HG02885 (cell line): ENCODE measurements at regions not wholly inside any gene's neighbourhood (a gene's known extent, or its start where the extent isn't known, plus 50 kb on each side); places are given as distances from the start of the nearest gene placed in this dataset.

Experiments used
- ATAC-seq: cut with Tn5 transposase; IDR thresholded peaks from one replicate; pipeline ENCODE4 v1.9.1; 2021; ENCODE audit warnings: mild to moderate bottlenecking; ENCODE audit not compliant: unreplicated experiment, poor library complexity

DNA sequence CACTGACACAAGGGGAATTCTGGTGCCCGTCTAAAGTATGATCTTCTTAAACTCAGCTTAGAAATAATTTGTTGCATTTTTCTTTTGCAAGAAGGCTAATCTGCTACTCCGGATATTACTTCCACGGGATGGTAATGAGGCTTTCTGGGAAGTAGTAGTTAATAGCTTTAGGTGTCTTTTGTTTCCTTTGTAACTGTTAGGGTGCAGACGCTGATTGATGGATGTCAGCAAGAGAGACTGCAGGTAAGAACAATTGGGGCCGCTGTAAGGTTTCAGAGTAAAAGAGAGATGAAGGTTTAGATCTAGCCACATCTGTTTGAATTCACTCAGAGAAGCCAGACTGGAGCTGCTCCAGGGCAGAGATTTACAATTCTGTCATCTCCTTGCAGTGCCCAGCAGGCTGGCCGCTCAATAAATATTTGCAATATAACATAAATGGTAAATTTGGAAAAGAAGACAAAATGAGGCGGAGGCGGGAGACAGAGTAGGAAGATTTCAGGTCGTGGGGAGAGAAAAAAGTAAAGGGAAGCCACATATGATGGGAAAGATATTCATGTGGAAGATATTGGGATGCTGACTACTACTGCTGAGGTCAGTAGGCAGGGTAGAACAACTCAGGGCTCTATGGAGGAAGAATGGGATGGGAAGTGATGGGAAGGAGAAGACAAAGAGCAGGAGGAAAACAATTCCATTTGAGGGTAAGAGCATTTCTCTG, 320.5 kb downstream of the AASDHPPT start:
- ATAC-seq = no peak

DNA sequence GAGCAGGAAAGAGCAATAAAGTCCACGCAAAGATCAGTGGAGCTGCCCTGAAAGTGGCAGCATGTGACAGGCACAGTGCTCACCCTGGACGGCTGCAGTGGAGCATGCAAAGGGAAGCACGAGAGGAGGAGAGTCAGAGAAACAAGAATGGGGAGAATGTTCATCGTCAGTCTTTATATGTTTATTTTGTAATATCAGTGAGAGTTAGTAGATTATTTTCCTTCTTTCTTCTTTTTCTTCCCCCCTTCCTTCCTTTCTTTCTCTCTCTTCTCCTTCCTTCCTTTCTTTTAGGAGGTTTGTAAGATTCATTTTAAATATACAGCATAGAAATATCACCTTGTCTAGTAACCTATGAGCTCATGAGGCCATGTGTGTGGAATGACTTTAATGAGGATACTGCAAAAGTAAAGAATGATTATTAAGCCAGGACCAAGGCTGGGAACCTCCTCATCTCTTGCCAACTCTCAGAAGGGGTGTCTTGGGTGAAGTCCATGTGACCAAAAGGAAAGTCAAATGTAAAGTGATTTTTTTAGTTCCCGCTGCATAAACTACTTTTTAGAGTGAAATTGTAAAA, 321.1 kb downstream of the AASDHPPT start:
- no peak for ATAC-seq

GRCh38 chr11:106399076-106399511, 321.6 kb downstream of the AASDHPPT start:
- no peak for ATAC-seq

DNA sequence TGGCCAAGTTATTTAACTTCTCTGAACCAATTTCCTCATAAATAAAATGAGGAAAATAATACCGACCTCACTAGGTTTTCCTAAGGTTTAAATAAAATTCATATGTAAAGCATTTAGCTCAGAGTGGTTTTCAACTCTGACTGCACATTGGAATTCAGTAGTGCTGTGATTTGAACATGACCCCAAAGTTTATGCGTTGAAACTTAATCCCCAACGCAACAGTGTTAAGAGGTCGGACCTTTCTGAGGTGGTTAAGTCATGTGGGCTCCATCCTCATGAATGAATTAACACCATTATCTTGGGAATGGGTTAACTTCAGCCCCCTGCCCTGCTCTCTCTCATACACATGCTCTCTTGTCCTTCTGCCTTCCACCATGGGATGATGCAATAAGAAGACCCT, 322.2 kb downstream of the AASDHPPT start:
- no peak for ATAC-seq

DNA sequence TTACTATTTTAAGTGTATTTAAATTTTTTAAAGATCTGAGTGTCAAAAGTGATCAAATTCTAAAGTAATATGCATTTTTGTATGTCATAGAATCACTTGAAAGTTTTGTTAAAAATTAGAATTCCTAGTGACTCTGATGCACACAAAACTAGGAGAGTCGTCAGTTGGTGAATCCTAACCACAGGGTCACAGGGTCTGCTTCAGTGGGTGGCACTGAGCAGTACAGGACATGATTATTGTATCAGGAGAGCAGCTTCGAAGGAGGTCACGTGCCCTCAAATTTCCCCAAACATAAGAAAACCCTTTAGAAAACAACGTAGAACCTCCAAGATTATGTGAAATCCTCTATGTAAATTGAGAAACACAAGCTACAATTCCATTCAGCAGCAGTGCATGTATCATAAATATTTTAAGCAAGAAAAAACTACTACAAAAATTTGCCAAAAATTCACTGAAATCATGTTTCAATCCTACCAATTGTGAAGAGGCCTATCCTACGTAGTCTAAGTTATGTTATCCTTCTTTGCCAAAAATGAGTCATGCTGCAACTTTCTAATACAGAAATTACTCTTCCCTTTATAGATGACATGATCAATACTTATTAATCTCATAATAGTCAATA, 323.6 kb downstream of the AASDHPPT start:
- no peak for ATAC-seq

GRCh38 chr11:106403751-106404150, 326.3 kb downstream of the AASDHPPT start:
- ATAC-seq = no peak

DNA sequence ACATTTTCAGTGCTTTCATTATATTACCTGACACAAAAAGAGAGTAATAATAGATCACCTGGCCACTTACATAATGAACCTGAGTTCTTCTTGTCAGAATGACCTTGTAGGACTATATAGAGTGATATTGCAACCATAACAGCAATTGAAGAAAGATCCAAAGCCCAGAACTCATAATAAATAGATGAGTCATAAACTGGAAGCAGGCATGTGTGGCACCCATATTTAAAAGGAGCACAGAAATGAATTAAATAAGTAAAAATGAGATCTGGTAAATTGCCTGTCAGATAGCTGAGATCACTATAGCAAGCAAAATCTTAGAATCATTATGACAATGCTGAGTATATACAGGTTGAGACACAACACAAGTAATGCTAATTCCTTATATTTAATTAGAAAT, 331.8 kb downstream of the AASDHPPT start:
- no peak for ATAC-seq

DNA sequence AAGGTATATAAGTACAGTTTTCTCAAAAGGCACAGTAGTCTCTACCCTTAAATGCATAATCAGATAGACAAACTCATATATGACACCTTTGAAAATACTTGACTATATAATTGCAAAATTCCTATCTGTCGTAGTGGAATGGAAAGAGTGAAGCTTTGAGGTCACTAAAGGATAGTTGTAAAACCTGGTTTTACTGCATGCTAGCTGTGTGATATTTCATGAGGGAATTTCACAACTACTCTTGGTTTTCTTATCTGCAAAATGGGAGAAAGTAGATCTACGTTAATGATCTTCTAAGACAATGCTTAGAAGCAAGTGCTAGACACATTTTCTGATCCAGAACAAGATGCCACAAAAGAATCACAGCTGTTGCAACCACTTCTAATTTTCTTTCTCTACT, 332.2 kb downstream of the AASDHPPT start:
- ATAC-seq = no peak

DNA sequence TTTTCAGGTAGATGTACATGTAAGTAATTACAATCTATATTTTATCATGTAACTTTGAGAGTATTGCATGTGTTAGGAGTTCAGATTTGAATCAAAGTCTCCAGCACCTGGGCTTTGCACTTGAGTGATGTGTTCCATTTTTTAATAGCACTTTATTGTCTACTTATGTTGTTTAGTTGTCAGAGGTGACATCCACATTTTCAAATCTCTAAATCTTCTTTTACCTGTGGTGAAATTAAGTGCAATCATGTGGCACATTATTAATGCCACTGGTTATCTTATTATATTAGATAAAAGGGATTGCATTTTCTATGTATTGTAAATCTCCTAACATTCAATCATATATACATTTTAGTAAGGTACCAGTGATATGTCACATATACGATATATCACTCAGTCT, 333.4 kb downstream of the AASDHPPT start:
- ATAC-seq = no peak

- ATAC-seq = no peak
These were observed 335.8 kb downstream of the AASDHPPT start for GRCh38 chr11:106413222-106413621.

- ATAC-seq = no peak
These were observed 338.0 kb downstream of the AASDHPPT start for GRCh38 chr11:106415510-106415909.

- ATAC-seq = no peak
These were observed 341.3 kb downstream of the AASDHPPT start for GRCh38 chr11:106418791-106419190.

- no peak for ATAC-seq
These were observed 342.7 kb downstream of the AASDHPPT start for GRCh38 chr11:106420048-106420665.

DNA sequence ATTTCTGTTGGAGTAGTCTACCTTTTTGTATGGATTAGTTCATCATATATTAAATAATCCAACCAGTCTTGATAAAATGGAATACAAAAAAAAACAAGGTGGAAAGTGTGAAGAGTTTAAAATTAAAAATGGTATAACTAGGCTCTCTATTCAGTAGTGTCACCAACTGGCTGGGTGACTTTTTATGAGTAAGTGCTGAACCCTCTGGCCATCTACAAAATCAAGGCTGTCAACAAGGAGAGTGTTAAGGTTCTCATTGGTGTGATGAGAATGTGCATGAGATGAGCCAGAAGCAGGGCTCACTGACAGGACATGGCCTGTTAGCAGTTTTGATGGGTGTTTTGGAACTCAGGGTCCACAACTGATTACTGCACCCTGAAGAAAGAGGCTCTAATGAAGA, 343.2 kb downstream of the AASDHPPT start:
- ATAC-seq = no peak

- ATAC-seq = no peak
These were observed 344.3 kb downstream of the AASDHPPT start for GRCh38 chr11:106421676-106422292.

GRCh38 chr11:106422583-106422982, 345.1 kb downstream of the AASDHPPT start:
- no peak for ATAC-seq

DNA sequence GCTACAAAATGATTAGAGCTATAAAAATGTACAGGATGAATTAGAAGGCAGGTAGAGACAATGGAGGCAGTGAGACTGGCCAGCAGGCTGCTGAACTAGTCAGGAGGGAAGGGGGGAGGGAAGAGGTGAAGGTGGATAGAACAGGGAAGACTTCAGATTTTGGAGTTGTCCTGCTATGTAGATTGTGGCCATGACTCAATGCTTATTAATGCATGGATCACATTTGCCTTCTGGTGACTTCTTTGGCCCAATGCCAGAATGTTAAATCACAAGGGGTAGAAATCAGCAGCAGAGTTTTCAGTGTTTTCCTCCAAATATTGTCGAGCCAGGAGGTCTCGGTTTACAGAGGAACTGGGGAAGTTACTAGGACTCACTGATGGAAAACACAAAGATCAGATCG, 346.6 kb downstream of the AASDHPPT start:
- no peak for ATAC-seq

GRCh38 chr11:106425819-106426218, 348.4 kb downstream of the AASDHPPT start:
- no peak for ATAC-seq

DNA sequence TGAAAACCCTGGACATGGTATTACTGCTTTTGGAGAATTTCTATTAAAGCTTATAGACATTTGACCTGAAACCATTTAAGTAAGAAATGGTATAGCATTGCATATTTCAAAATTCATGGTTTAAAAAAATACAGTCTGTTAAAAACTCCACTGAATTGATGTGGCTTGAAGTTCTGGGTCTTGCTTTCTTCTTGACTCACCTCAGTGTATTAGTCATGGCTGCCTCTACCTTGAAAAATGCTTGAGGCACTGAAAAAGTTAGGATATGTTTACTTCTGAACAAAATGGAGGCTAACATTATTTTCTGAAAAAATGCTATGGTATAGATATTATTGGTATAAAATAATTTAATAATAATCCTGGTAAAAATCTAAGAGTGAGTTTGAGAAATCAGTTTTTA, 349.2 kb downstream of the AASDHPPT start:
- ATAC-seq = no peak

GRCh38 chr11:106427736-106428135, 350.3 kb downstream of the AASDHPPT start:
- no peak for ATAC-seq

DNA sequence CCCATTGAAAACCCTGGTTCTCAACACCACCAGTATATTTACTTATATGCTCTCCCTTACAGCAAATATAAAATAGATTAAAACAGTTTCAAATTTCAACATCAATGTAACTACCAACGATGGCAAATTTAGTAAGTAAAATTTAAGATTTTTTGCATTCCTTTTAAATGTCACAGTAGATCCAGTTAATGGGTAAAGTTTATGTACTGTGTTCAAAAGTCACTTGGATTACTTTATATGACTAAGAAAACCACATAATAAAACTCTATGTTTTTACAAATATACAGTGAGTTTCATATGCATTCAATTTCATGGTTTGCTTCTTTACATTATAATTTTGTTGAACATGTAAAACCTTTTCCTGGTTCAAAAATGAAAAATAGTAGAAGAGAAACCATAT, 364.6 kb downstream of the AASDHPPT start:
- no peak for ATAC-seq
